ENCODE measurements at regions not wholly inside any gene's neighbourhood (a gene's known extent, or its start where the extent isn't known, plus 50 kb on each side); places are given as distances from the start of the nearest gene placed in this dataset.

- TF ChIP-seq ATF2 (IDR thresholded peaks at IDR 0.05; ENCODE audit: low read length), result no peak
These were observed 71.8 kb upstream of the SAMSN1 start (continued) for GRCh38 chr21:14617871-14618270.

GRCh38 chr21:14617040-14617393 lies 70.9 kb upstream of the SAMSN1 start:
- Histone ChIP-seq H3K36me3 (ENCODE audit: control insufficient read depth in 2 of 2, insufficient read depth in 2 of 2, low read length in 1 of 2) (no peaks in the 10 kb centered on the region), H2AFZ (ENCODE audit: control insufficient read depth, low read depth, low read length) (no peak overlapping the region), H3K79me2 (ENCODE audit: control insufficient read depth, insufficient read depth, low read length) (no peaks in the 10 kb centered on the region), H3K9ac (ENCODE audit: control insufficient read depth, insufficient read depth, low read length) (no peak overlapping the region), H3K4me2 (ENCODE audit: control insufficient read depth, insufficient read depth) (no peak overlapping the region), H3K27ac (ENCODE audit: control insufficient read depth, insufficient read depth) (no peak overlapping the region), H3K4me1 (ENCODE audit: control insufficient read depth, insufficient read depth, low read length) (no peaks in the 10 kb centered on the region), H4K20me1 (ENCODE audit: control insufficient read depth, insufficient read depth) (no peaks in the 10 kb centered on the region), H3K4me3 (no peak overlapping the region), H3K27me3 (replicated peaks in 1 of 2; ENCODE audit: control insufficient read depth in 2 of 2, insufficient read depth in 2 of 2, low read length in 1 of 2) (no peaks in the 10 kb centered on the region), H3K9me3 (replicated peaks; ENCODE audit: control insufficient read depth, insufficient read depth, low read length) (peaks cover 12% of the 10 kb centered on the region; the same call in 2 of the 3 replicates)
- ChIA-PET RAD21 (ENCODE audit: unreplicated experiment) (no interaction called here), CTCF (interaction anchor here (1.0 kb wide), 1 partner anchor 46 kb away, joined by 4 read pairs; no protein-coding TSS in a partner anchor), SMC1A (ENCODE audit: uncharacterized antibody, unreplicated experiment) (interaction anchor here (1.0 to 4.1 kb wide), 7 partner anchors 13 to 164 kb away, joined by 3 to 25 read pairs (median 6); no protein-coding TSS in a partner anchor), POLR2A (interaction anchor here (1.1 kb wide), 1 partner anchor 58 kb away, joined by 3 read pairs; no protein-coding TSS in a partner anchor)
- WGBS (ENCODE audit: insufficient coverage, insufficient replicate concordance, low lambda C conversion rate, missing lambda C conversion rate), result 0% methylated on average over 2 of the region's 2 CpGs
- DNase-seq (ENCODE audit: low read depth, low spot score) (no peak), FAIRE-seq (no peak), ATAC-seq (no peak)
- TF ChIP-seq CEBPB (IDR thresholded peaks at IDR 0.05; ENCODE audit: borderline replicate concordance in 1 of 2, low read depth in 2 of 2, low read length in 2 of 2), result no peak
- TF ChIP-seq SUPT20H (IDR thresholded peaks at IDR 0.05; ENCODE audit: borderline replicate concordance, control insufficient read depth, low read depth, low read length), result no peak
- TF ChIP-seq E2F8 (IDR thresholded peaks at IDR 0.05; ENCODE audit: low read depth, partially characterized antibody), result no peak
- no peak for TF ChIP-seq BRCA1 (IDR thresholded peaks at IDR 0.05; ENCODE audit: low read depth, low read length)
- no peak for TF ChIP-seq MEF2A (IDR thresholded peaks at IDR 0.05; ENCODE audit: insufficient read depth, low read depth, low read length)
- no peak for TF ChIP-seq ATF2 (IDR thresholded peaks at IDR 0.05; ENCODE audit: low read length)
- no peak for TF ChIP-seq STAT3 (IDR thresholded peaks at IDR 0.05; ENCODE audit: low read depth, low read length)
- no peak for TF ChIP-seq TARDBP (IDR thresholded peaks at IDR 0.05; ENCODE audit: borderline replicate concordance)
- no peak for TF ChIP-seq YY1 (IDR thresholded peaks at IDR 0.05; ENCODE audit: low read depth, low read length)
- TF ChIP-seq CHD2 (IDR thresholded peaks at IDR 0.05; ENCODE audit: borderline replicate concordance, low read depth, low read length), result no peak
- no TSS peak for BruUV-seq (replicated peaks)
- in situ Hi-C loops (cut with MboI), result no loop called here
- intact Hi-C loops (cut with micrococcal nuclease; ENCODE audit: unreplicated experiment), result no loop called here
